ENCODE measurements at regions not wholly inside any gene's neighbourhood (a gene's known extent, or its start where the extent isn't known, plus 50 kb on each side); places are given as distances from the start of the nearest gene placed in this dataset.
A peak's percentile ranks its signal among the peaks of the same experiment; 100 is the strongest.

- no peaks in the 10 kb centered on the region for H3K27me3 ChIP-seq (replicated peaks; ENCODE audit: control insufficient read depth, insufficient read depth, low read length)
- H3K27me3 Mint-ChIP-seq (ENCODE audit: insufficient read depth, unreplicated experiment), result no peaks in the 10 kb centered on the region
- BruUV-seq (replicated peaks), result no TSS peak
- H3K4me1 ChIP-seq, result peaks cover 10% of the 10 kb centered on the region
- no peak overlapping the region for H3K4me3 Mint-ChIP-seq (ENCODE audit: unreplicated experiment)
- H3K9me3 ChIP-seq, result no peaks in the 10 kb centered on the region; the same call in 1 of the 2 replicates
- no peak for DNase-seq
- intact Hi-C loops (cut with micrococcal nuclease; ENCODE audit: unreplicated experiment), result no loop called here
- H3K27ac Mint-ChIP-seq (ENCODE audit: unreplicated experiment), result no peak overlapping the region
- POLR2A ChIA-PET, result no interaction called here
- no peak overlapping the region for H3K4me3 ChIP-seq (ENCODE audit: low read depth, low read length)
- no peaks in the 10 kb centered on the region for H3K36me3 ChIP-seq (ENCODE audit: control insufficient read depth, insufficient read depth, low read length)
- TF ChIP-seq CTCF (IDR thresholded peaks at IDR 0.05; ENCODE audit: insufficient read depth in 1 of 2, low read depth in 1 of 2, low read length in 1 of 2, severe bottlenecking in 1 of 2, unreplicated experiment in 1 of 2), result no peak
- H3K4me1 Mint-ChIP-seq (ENCODE audit: low read depth, unreplicated experiment), result peaks cover 8% of the 10 kb centered on the region
- CTCF ChIA-PET, result no interaction called here
- no peaks in the 10 kb centered on the region for H3K36me3 Mint-ChIP-seq (ENCODE audit: insufficient read depth, unreplicated experiment)
- H3K9me3 Mint-ChIP-seq (ENCODE audit: unreplicated experiment), result no peaks in the 10 kb centered on the region
Measured at GRCh38 chr2:190742431-190742830, 93.5 kb downstream of the NAB1 start.

DNA sequence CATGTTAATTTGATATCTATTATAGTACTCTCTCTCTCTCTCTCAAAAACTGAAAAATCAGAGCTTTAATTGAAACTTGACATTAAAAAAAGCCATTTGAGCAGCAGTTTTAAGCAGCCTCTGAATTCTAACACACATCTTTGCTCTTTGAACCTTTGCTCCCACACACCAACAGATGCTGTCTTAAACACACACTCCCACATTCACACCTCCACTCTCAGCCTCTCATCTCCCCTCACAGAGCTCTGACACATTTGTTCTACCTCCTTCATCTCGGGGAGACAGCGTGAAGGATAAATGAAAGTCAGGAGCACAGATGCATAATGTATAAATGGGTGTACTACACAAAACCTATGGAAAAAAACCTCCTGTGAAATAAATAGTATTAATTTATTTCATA, 95.2 kb downstream of the NAB1 start:
- intact Hi-C loops (cut with micrococcal nuclease; ENCODE audit: unreplicated experiment), result no loop called here
- H3K4me1 ChIP-seq, result peaks cover 12% of the 10 kb centered on the region
- no peak overlapping the region for H3K4me3 ChIP-seq (ENCODE audit: low read depth, low read length)
- Mint-ChIP-seq H3K4me3 (ENCODE audit: unreplicated experiment) (no peak overlapping the region), H3K27ac (ENCODE audit: unreplicated experiment) (no peak overlapping the region), H3K9me3 (ENCODE audit: unreplicated experiment) (no peaks in the 10 kb centered on the region), H3K4me1 (ENCODE audit: low read depth, unreplicated experiment) (peaks cover 8% of the 10 kb centered on the region), H3K27me3 (ENCODE audit: insufficient read depth, unreplicated experiment) (no peaks in the 10 kb centered on the region), H3K36me3 (ENCODE audit: insufficient read depth, unreplicated experiment) (no peaks in the 10 kb centered on the region)
- H3K9me3 ChIP-seq, result no peaks in the 10 kb centered on the region; the same call in 1 of the 2 replicates
- ChIA-PET CTCF (no interaction called here), POLR2A (interaction anchor here (0.5 kb wide), 1 partner anchor 172 kb away, joined by 3 read pairs; no protein-coding TSS in a partner anchor)
- no peaks in the 10 kb centered on the region for H3K27me3 ChIP-seq (replicated peaks; ENCODE audit: control insufficient read depth, insufficient read depth, low read length)
- no peak for TF ChIP-seq CTCF (IDR thresholded peaks at IDR 0.05; ENCODE audit: insufficient read depth in 1 of 2, low read depth in 1 of 2, low read length in 1 of 2, severe bottlenecking in 1 of 2, unreplicated experiment in 1 of 2)
- no peaks in the 10 kb centered on the region for H3K36me3 ChIP-seq (ENCODE audit: control insufficient read depth, insufficient read depth, low read length)
- no TSS peak for BruUV-seq (replicated peaks)
- no peak for DNase-seq

DNA sequence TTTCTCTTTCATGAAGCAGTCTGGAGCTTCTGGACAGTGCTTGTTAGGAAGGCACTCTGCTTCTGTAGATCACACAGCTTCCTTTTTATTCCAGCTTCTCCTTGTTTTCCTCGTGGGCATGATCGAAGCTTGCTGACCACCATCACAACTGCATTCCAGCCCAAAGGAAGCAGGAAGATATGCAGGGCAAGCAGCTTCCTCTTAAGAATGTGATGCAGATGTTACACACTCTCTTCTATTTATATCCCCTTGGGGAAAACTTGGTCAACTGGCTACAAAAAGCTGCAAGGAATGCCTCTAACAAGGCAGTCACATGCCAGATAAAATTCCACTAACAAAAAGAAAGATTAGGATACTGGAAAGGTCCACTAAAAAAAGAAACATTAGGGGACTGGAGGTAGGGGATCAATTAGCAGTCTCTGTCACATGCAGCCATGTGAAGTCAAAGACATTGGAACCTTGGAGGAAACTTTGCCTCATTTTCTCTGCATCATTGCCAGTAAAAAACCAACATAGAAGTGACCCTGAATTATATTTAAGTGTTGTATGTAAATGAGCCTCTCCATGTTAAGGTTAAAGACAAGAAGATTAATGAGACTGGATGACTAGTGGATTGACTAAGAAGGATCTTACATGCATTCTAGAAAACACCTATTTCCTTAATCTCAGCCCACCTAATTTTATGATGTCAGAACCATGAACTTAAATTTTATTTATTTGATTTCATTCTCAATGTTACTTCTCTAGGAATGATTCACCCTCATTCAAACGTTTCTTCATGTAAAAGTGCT, 98.3 kb downstream of the NAB1 start:
- POLR2A ChIA-PET, result no interaction called here
- intact Hi-C loops (cut with micrococcal nuclease; ENCODE audit: unreplicated experiment), result no loop called here
- H3K27me3 ChIP-seq (replicated peaks; ENCODE audit: control insufficient read depth, insufficient read depth, low read length), result no peaks in the 10 kb centered on the region
- peaks cover 8% of the 10 kb centered on the region for H3K4me1 Mint-ChIP-seq (ENCODE audit: low read depth, unreplicated experiment)
- H3K4me3 Mint-ChIP-seq (ENCODE audit: unreplicated experiment), result no peak overlapping the region
- no peaks in the 10 kb centered on the region for H3K27me3 Mint-ChIP-seq (ENCODE audit: insufficient read depth, unreplicated experiment)
- no peaks in the 10 kb centered on the region for H3K36me3 Mint-ChIP-seq (ENCODE audit: insufficient read depth, unreplicated experiment)
- no peak overlapping the region for H3K27ac Mint-ChIP-seq (ENCODE audit: unreplicated experiment)
- no peaks in the 10 kb centered on the region for H3K9me3 ChIP-seq
- no peak for TF ChIP-seq CTCF (IDR thresholded peaks at IDR 0.05; ENCODE audit: insufficient read depth in 1 of 2, low read depth in 1 of 2, low read length in 1 of 2, severe bottlenecking in 1 of 2, unreplicated experiment in 1 of 2)
- no TSS peak for BruUV-seq (replicated peaks)
- CTCF ChIA-PET, result no interaction called here
- no peaks in the 10 kb centered on the region for H3K36me3 ChIP-seq (ENCODE audit: control insufficient read depth, insufficient read depth, low read length)
- H3K9me3 Mint-ChIP-seq (ENCODE audit: unreplicated experiment), result peaks cover under 1% of the 10 kb centered on the region
- no peak overlapping the region for H3K4me3 ChIP-seq (ENCODE audit: low read depth, low read length)
- peak in 1 of 2 experiments; percentile 26 for DNase-seq
- peaks cover 12% of the 10 kb centered on the region for H3K4me1 ChIP-seq
